ENCODE measurements at regions not wholly inside any gene's neighbourhood (a gene's known extent, or its start where the extent isn't known, plus 50 kb on each side); places are given as distances from the start of the nearest gene placed in this dataset.

DNA sequence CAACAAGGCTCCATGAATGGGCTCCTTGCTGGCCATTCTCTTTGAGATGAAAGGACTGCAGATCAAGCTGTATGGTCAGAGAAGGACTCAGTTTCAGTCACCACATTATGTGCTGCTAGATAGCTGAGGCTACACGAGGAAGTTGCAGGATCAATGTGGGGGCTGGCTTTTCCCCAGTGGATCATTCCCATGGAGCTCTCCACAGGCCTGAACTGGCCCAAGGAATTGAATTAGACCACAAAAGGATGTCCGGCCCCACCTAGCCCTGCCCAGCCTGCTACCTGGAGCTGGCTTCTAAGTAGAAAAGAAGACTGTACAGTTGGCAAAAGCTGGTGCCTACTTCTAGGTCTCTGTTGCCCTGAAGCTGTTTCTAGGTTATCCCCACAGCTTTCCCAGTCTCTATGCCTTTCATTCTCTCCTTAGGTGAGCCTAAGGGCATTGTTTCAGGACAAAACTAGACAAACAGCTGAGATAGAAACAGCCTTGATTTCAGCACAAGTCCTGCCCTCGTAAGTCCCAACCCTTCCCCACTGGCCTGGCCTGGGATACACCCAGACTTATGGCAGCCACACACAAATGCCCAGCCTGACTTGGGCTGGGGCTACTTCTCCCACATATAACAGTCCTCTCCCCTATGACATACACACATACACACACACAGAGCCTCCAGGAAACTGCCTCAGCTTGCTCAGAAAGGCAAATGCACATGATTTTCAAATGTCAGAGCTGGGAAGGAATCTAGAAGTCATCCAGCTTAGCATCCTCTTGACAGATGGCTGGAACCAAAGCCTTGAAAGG lies 129.1 kb upstream of the NCAM1 start:
- DNase-seq, result no peak

DNA sequence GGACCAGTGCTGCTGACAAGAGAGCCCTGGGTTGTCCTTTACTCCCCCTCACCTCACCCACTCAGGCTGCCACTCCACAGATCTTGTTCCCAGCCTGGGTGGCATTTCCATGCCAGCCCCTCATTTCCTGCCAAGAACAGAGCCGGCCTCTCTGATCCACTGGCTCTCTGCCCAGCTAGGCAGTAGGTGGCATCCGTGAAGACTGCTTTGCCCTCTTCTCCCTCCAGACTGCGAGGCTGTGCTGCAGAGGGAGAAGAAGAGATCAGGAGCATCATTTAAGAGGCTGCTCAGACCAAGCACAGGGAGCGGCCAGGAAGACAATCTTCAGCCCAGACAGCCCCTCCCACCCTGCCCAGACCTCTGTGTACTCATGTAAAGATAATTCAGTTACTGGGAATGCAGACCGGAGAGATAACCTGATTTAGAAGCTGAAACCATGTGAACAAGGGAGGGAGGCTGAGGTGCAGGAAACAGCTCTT lies 126.9 kb upstream of the NCAM1 start:
- DNase-seq, result no peak

DNA sequence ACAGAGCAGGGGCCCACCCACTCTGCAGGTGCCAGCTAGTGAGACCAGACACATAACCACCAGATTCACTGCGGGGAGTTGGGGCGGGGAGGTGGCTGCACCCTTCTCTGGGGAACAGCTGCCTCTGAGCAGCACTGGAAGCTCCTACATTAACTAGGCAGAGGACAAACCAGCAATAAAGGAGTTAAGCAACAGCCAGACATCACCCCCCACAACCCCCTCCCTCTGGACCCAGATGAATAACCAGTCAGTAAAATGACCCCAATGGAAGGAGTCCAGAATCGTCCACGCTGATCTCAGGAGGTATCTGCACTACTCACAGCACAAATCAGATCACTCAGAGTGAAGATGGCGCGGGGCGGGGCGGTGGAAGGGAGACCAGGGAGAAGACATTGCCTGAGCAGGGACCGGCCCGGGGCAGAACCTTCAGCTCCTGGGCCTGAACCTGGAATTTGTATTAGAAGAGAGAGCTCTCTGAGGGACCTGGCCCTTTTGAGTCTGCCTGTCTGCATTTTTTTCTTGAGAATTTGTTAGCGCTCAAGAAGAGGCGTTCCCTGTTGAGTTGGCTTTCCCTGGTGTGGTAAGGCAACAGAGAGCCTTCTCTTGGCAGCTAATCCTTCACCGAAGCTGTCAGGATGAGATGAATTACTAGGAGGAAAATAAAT lies 125.5 kb upstream of the NCAM1 start:
- no peak for DNase-seq

DNA sequence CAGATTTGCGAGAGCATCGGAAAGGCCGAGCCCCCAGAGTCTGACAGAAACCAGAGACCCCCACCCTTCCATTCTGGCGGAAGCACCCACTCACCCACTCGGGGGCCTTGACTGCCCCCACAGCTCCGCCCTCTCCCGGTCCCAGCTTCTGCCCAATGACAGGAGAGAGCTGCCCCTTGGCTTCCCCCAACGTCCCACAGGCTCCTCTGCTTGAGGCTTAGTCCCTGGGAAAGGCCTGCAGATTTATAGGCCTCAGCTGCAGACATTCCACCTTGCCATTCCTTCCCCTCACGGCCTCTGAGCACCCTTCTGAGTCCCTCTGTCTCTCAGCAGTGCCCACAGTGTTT lies 125.0 kb upstream of the NCAM1 start:
- DNase-seq, result no peak

DNA sequence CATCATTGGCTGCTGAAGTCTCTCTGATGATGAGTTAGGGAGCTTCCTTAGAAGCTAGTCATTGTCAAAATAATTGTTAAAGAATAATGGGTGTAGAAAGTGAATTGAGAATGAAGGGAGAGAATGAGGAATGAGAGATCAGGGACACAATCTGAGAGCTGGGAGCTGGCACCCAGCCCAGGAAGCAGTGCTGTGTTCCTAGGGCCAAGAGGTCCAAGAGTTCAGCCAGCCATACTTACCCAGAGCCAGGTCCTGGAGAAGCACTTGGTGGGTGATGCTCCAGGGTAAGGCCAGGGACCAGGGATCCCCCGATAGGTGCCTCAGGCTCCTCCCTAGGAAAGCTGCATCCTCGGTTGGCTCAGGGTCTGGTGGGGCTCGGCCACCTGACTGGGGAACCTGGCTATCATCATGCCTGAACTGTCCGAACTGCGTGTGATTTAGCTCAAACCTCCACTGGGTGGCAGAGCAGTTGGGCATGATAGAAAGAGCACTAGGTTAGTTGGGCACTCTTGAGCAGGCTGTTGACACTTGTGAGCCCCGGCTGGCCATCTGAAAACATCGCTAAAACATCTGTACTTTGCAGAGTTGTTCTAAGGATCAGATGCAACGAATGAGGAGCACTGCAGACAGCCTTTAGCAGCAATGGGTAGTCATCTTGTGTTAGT lies 123.9 kb upstream of the NCAM1 start:
- DNase-seq, result no peak

DNA sequence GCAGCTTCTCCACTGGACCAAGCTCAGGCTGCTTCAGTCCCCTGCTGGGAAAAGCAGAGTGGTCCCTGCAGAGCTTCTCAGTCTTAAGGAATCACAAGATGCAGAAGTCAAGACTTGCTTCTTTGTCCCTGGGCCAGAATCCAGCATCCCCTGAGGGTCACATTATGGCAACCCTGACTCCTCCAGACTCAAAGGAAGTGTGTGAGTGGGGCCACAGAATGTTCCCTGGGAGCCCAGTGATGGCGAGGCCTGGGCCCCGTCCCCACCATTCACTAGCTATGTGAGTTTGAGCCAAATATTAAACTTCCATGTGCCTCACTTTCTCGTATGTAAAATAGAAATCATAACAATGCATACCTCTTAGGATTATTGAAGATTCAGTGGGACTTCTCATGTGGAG lies 122.2 kb upstream of the NCAM1 start:
- no peak for DNase-seq

DNA sequence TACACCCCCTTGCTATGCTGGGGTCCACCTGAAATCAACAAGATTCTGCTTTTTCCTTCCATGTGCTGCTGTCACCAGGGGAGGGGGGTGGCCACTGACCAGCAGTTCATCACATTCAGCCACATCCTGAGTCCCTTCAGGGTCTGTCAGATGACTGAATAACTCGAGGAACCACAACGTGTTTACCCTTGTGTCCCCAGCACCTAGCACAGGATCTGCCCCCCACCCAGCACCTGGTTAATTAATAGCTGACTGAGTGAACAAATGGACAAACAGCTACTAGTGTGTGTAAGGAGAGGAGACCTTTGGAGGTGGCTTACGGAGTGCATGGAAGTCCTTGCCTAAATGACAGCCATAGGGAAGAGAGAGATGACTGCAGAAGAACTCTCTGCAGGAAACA lies 119.5 kb upstream of the NCAM1 start:
- no peak for DNase-seq

DNA sequence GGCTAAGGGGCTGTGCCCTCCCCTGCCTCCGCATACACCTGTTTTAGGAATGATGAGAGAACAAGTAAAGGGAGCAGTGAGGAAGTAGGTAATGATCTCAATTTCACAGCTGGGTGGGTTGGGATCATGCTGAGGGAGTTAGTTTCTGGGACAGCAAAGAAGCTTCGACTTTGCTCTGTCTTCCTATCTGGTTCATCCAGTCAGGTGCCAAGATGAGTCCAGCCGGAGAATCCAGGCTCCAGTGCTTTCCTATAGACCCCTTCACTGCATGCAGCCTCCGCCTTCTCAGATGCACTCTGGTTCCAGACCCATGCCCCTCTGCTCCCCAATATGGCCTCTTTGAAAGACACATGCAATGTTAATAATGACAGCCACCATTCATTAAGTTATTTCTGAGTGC lies 119.1 kb upstream of the NCAM1 start:
- DNase-seq, result no peak

DNA sequence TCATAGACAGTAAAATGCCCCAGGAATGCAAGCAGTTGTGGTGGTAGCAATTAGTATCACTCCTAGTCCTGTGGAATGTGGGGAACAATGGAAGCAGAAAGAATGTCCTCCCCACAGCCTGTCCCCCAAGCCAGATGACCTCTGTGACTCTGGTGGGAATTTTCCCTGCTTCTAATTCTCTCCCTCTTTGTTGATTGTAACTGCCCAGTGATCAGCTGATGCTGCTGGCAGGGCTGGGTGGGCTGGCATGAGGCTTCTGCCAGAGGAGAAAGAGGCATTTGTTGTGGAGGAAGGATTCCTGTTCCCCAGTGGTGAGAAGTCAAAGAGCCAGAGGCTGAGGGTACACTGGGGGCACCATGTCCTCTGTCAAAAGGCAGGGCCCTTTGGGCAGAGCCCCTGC lies 116.7 kb upstream of the NCAM1 start:
- no peak for DNase-seq

DNA sequence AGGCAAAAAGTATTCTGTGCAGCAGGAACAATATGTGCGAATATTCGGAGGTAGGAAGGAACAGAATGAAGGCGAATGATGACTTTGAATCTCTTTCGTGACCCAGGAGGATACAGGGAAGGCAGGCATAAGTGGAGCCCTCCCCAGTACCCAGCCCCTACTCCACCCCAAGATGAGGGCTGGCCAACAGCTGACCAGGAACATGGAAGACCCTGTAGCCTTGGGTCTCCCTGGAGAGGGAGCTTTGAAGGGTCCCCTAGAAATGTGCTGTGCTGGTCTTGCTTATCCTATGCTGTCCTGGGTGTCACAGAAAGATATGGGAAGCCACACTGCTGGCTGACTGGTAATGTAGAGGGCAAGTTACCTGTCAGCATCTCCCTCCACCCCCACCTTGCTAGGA lies 113.7 kb upstream of the NCAM1 start:
- no peak for DNase-seq

DNA sequence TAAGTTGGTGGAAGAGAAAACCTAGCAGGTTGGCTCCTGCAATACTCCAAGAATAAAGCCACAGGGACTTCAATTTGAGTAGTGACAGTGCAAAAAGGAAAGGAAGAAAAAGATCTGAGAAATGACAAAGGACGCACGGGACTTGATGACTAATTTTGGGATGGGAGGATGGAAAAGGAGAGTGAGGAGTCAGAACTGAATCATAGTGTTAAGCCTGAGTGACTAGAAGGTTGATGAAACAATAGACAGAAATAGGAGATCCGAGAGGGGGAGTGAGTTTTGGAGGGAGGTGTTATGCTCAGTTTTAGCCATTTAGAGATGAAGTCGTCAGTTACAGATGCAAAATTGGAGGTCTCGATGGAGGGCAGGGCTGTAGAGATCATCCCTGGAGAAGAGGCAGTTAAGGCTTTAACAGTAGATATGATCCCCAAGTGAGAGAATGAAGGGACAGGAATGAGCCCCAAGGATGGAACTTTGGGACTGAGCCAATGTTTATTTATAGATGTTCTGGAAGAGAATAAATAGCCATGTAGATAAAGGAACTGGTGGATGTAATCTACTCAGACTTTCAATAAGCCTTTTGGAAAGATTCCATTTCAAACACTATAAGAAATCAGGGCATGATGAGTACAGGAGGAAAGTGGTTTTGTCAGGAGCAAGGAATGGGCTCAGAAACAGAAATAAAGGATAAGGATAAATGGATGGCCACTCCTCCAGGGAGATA lies 108.9 kb upstream of the NCAM1 start:
- DNase-seq, result no peak

DNA sequence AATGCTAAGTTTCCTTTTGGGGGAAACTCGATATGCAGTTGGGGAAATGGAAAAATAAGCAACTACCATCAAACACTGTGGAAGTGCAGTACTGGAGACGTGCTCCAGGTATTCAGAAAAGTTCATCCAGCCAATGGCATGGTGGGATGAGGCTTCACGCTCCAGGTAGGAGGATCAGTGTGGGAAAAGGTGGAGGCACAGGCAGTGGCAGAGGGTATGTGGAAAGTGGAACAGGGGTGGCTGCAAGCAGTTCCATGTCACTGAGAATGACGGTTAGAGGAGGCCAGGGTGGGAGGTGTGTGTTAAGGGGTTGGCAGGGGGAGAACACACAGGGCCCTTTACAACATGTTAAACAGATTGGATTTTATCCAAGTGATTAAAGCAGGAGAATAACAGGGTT lies 105.1 kb upstream of the NCAM1 start:
- DNase-seq, result no peak

DNA sequence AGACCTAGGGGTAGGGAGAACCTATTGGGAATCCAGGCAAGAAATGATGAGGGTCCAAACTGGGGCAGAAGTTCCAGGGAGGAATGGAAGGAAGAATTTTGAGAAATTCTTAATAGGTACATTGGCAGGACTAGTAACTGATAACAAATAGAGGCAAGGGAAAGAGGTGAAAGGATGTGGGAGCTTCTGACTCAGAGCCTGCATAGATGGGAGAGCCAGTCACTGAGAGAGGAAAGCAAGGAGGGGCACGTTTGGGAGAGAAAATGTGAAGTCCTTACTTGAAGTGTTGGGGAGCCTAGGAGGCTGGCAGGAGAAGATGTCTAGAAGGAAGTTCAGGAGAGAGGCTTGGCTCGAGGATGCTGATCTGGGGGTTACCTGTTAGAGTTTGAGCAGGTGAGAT lies 104.6 kb upstream of the NCAM1 start:
- DNase-seq, result no peak

DNA sequence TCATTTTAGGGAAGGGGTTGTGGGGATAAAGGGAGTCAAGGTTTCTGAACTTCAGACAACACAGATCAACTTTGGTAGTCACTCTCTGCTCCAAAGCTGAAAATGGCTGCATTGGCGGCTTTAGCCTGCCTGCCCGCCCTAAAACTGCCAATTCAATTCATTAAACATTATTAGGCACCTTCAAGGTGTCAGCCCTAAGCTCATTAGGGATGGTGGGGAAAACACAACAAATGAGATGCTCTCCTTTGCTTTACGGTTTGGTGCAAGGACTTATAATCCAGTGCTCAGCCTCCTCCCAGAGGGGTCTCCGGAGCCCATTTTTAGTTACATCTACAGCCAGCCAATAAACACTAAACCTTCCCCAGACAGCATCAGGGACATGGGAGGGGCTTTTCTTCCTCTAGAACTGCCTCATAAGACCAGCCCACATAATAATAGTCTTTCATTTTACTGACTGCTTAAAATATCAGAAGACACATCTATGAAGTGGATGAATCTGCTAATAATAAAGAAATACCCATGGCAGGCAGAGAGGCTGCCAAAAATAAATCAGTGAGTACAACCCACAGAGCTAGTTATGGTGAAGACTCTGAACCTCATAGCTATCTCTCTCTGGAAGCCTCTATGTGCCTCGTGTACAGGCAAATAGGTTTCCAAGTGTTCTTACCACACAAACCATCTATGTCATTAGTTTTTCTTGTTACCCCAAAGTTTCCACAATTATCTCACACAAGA lies 102.8 kb upstream of the NCAM1 start:
- no peak for DNase-seq

DNA sequence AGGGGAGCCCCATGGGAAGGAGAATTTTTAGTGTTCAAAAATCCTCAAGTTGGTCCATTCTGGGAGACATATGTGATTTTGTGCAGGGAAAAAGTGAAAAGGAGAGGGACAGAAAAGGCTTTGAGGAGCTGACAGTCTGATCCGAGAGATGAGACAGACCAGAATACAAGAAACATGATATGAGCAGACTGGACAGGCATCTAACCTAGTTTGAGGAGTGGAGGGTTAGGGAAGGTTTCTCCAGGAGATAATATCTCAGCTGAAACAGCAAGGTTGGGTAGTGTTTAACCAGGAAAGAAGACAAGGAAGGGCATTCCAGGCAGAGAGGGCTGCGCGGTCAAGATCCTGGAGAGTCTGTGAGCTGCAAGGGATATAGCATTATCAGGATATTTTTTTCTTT lies 101.4 kb upstream of the NCAM1 start:
- no peak for DNase-seq

DNA sequence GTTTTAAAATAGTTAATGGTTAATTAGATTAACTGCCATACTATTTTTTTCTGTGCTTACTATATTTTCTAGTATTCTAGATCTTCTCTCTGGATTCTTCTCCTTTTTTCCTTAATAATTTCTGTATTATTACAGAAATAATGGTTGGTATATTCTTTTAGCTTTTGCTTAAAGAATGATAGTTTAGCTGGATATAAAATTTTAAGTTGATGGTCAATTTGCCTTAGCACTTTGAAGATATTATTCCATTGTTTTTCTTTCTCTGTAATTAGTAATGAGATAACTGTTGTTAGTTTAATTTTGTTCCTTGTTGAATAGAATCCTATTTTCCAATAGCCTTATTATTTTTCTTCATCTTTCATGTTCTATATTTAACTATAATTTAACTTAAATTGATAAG lies 99.9 kb upstream of the NCAM1 start:
- DNase-seq, result no peak

DNA sequence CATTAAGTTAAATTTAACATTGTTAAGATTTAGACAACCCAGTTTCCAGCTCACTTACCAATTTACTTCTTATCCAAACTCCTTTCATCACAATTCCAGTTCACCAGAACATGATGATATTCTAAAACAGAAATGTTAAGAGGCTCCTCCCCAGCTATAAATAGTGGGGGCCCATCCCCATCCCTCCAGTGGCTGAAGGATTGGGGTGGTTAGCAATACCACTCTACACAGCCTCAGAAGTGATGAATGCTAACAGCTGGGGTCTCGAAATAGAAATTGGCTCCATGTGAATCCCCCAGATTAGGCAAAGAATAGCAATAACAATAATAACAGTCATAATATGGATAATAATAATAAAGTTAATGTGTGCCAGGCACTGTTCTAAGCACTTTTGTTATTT lies 97.9 kb upstream of the NCAM1 start:
- DNase-seq, result no peak

DNA sequence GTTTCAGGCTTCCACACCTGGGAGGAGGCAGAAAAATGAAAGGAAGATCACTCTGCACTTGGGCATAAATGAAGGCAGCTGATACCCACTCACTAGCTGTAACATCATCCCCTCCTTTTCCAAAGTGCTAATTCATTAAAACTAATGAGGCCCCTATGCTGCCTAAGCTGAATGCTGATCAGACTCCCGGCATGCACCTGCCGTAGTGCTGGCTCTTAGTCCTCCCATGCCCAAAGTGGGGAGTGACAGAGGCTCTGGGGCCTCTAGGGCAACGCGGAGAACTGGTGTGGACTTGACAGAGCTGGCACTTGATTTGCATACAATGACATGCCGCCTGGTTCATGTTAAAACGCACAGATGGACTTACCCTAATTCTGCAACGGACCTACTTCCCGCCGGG lies 96.5 kb upstream of the NCAM1 start:
- DNase-seq, result no peak

DNA sequence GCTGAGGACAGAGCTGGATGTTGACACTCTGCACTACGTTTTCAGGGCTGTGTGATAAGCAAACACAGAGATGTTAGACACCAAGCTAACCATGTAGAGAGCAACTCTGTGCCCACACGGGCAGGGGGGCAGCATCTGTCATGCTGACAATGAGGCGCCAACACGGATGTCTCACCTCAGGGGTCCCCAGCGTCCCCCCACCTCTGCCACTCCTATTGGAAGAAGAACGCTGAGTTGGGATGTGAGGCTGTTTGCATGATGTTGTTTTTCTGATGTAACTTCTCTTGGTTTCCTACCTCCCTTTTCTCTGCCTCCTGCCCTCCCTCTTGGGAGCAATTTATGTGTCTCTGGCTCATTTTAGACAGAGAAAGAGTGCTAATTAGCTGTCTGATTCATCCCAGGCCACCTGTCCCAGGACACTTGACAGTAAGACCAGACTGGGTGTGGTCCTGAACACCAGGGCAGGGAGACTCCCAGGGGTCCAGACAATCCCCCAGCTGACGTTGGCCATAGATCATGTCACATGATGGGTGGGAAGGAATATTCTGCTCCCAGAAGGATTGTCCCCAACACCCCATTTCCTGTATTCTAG lies 89.2 kb upstream of the NCAM1 start:
- no peak for DNase-seq

DNA sequence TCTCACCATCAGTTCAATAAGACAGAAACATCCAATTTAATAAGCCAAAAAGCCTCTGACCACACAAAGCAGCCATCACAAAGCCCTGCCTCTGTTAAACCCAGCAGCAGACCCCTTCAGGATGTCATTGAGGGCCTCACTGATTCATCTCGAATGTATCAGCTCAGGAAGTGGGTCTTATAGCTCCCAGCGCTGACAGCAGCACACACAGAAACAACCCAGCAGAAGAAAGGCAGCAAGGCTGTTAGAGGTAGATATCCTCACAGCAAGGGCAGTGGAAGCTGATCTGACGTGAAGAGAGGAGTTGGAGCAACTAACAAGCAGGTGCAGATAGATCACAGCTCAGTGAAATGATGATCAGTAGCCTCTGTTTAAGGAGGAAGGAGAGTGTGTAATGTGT lies 86.2 kb upstream of the NCAM1 start:
- no peak for DNase-seq

DNA sequence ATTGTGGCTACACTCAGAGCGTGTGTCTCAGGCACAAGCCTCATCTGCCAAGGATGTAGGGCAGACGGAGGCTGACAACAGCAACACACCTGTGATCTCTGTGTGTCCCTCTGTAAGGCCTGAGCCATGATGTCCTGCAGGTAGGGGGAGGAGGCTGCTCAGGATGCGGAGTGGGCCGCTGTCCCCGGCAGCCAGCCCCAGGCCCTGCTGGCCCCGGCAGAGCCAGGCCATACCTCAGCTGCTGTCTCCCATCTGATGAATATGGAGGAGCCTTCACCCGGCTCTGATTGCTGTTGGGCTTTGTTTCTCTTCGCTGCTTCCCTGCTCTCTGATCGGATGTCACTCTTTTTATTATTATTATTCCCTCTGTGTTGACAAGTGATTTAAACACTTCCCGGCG lies 83.6 kb upstream of the NCAM1 start:
- no peak for DNase-seq

DNA sequence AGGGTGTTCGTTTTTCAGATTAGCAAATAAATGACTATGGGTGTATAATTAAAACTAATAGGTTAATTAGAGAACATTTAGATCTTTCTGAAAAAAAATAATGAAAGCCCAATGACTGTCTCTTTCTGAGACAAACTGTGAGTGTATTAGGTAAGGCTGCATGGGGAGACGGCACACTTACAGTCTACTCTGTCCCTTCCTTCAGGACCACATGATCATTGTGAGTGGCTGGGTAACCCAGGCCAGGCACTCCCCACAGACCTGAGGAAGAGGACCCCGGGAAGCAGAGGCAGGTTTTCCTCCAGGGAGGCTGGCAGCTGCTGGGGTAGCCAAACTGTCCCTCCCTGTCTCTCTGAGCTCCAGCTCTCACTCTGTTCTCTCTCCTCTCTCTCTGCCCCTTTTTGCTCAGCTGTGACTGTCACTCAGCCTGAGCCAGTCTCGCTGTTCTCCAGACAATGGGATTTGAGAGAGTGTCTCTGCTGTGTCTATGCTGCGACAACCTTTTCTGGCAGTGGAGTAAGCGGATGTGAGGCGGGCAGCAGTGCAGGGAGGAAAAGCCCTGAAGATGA lies 83.1 kb upstream of the NCAM1 start:
- DNase-seq, result no peak

All from activated effector memory CD4-positive, alpha-beta T cell treated with Interleukin-2 at 50 U/mL for 16 hours (primary cell).